Upper lobe of left lung (tissue), 4 donors: ENCODE measurements at regions not wholly inside any gene's neighbourhood (a gene's known extent, or its start where the extent isn't known, plus 50 kb on each side); places are given as distances from the start of the nearest gene placed in this dataset.

Experiments
- EP300 ChIP-seq, 4 donors: sonication (generic); formaldehyde crosslinking; IDR thresholded peaks; one replicate each; pipeline ENCODE4 v1.5.1; 2017; ENCODE audit warnings: antibody characterized with exemption in 4 of 4, control low read depth in 2 of 4
- TF ChIP-seq, protein P1 (sequence below), 6 experiments: fragments of 450-650 bp in 4 of 6; fragments of 200-600 bp in 2 of 6; sonication (generic) in 2 of 6; IDR thresholded peaks; one replicate each; pipeline ENCODE4 v1.5.1; 2016 to 2019; ENCODE audit warnings: antibody characterized with exemption in 6 of 6

DNA sequence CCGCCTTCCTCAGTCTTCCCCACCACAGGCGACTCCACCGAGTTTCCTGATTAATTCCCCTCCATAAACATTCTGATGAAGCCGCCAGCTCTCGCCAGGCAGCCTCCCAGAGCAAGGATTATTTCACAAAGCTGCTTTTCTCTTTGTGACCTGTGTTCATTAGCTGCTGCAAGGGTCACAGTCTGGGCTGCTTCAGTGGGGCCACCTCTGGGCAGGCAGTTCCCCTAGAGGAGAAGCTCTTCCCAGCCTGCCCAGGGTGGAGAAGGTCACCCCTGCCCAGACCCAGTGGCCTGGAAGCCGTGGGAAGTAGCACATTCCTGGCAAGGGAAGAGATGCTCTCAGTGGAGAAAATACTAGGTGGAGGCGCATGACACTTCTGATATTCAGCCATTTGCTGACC is 58.4 kb upstream of the RAPGEF1 start:
- TF ChIP-seq, protein P1, sequence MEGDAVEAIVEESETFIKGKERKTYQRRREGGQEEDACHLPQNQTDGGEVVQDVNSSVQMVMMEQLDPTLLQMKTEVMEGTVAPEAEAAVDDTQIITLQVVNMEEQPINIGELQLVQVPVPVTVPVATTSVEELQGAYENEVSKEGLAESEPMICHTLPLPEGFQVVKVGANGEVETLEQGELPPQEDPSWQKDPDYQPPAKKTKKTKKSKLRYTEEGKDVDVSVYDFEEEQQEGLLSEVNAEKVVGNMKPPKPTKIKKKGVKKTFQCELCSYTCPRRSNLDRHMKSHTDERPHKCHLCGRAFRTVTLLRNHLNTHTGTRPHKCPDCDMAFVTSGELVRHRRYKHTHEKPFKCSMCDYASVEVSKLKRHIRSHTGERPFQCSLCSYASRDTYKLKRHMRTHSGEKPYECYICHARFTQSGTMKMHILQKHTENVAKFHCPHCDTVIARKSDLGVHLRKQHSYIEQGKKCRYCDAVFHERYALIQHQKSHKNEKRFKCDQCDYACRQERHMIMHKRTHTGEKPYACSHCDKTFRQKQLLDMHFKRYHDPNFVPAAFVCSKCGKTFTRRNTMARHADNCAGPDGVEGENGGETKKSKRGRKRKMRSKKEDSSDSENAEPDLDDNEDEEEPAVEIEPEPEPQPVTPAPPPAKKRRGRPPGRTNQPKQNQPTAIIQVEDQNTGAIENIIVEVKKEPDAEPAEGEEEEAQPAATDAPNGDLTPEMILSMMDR (IDR thresholded peaks at IDR 0.05) = no peak
- TF ChIP-seq EP300 (IDR thresholded peaks at IDR 0.05) = no peak
